Esophagus muscularis mucosa (tissue), 4 donors: ENCODE measurements at regions not wholly inside any gene's neighbourhood (a gene's known extent, or its start where the extent isn't known, plus 50 kb on each side); places are given as distances from the start of the nearest gene placed in this dataset.

Source experiments
- EP300 ChIP-seq: sonication (generic); formaldehyde crosslinking; IDR thresholded peaks from one replicate; pipeline ENCODE4 v1.6.1; 2017; ENCODE audit warnings: antibody characterized with exemption
- POLR2A ChIP-seq: fragments of 450-650 bp; IDR thresholded peaks from one replicate; pipeline ENCODE4 v1.6.1; 2017; ENCODE audit warnings: antibody characterized with exemption, moderate library complexity, mild to moderate bottlenecking, low read depth
- POLR2AphosphoS5 ChIP-seq, 2 donors: sonication (generic); formaldehyde crosslinking; IDR thresholded peaks; one replicate each; pipeline ENCODE4 v1.6.1; 2017; ENCODE audit warnings: antibody characterized with exemption in 2 of 2
- TF ChIP-seq, protein P1 (sequence below), 3 experiments: fragments of 200-600 bp in 2 of 3; fragments of 450-650 bp in 1 of 3; sonication (generic) in 2 of 3; IDR thresholded peaks; one replicate each; pipeline ENCODE4 v1.5.1; 2017 to 2019; ENCODE audit warnings: antibody characterized with exemption in 3 of 3, mild to moderate bottlenecking in 2 of 3, moderate library complexity in 1 of 3

DNA sequence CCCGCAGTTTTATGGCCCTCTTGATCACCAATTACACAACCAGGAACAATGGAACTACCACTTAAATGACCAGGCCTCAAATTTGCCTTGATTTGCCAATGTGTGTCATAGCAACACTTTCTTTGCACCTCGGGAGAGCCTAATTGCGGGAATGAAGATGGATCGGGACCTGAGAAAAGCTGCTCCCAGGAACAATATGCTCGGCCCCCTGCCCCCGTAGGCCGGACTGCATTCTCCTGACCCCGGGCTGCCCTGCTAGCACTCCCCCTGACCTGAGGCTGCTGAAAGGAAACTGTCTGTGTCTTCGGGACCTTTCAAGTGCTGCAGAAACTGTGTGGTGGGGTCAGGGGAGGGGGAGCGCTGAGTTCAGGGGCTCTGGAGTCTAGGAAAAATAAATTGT lies 294.3 kb upstream of the IRX1 start:
- TF ChIP-seq, protein P1, sequence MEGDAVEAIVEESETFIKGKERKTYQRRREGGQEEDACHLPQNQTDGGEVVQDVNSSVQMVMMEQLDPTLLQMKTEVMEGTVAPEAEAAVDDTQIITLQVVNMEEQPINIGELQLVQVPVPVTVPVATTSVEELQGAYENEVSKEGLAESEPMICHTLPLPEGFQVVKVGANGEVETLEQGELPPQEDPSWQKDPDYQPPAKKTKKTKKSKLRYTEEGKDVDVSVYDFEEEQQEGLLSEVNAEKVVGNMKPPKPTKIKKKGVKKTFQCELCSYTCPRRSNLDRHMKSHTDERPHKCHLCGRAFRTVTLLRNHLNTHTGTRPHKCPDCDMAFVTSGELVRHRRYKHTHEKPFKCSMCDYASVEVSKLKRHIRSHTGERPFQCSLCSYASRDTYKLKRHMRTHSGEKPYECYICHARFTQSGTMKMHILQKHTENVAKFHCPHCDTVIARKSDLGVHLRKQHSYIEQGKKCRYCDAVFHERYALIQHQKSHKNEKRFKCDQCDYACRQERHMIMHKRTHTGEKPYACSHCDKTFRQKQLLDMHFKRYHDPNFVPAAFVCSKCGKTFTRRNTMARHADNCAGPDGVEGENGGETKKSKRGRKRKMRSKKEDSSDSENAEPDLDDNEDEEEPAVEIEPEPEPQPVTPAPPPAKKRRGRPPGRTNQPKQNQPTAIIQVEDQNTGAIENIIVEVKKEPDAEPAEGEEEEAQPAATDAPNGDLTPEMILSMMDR (IDR thresholded peaks at IDR 0.05) = no peak
- TF ChIP-seq POLR2AphosphoS5 (IDR thresholded peaks at IDR 0.05) (no peak), EP300 (no peak), POLR2A (no peak)
